ENCODE measurements at regions not wholly inside any gene's neighbourhood (a gene's known extent, or its start where the extent isn't known, plus 50 kb on each side); places are given as distances from the start of the nearest gene placed in this dataset.

GRCh38 chr6:168208402-168208801 is 111.2 kb downstream of the DACT2 start (continued):
- TF ChIP-seq TBP (optimal IDR thresholded peaks at IDR 0.05; ENCODE audit: low read depth, low read length) (no peak), NR0B1 (IDR thresholded peaks at IDR 0.05; ENCODE audit: partially characterized antibody) (no peak)

- WGBS (ENCODE audit: insufficient coverage, low coverage, missing lambda C conversion rate) = 3% methylated on average over 22 of the region's 22 CpGs
- H3K36me3 ChIP-seq (ENCODE audit: control insufficient read depth, insufficient read depth, low read length) = no peaks in the 10 kb centered on the region
- H3K9ac ChIP-seq (ENCODE audit: insufficient read depth in 1 of 2, low read depth in 2 of 2, low read length in 2 of 2) = no peak overlapping the region; a peak in 1 of 4 replicates
- peaks cover 15 to 59% of the 10 kb centered on the region in 2 experiments; a peak in 4 of 5 replicates for H3K27me3 ChIP-seq (ENCODE audit: control insufficient read depth in 2 of 2, insufficient read depth in 2 of 2, low read length in 2 of 2)
- H3K79me2 ChIP-seq (ENCODE audit: control insufficient read depth, insufficient read depth, low read length) = no peaks in the 10 kb centered on the region
- no peak overlapping the region for H2AFZ ChIP-seq (ENCODE audit: low read depth, low read length)
- no peaks in the 10 kb centered on the region for H3K9me1 ChIP-seq (ENCODE audit: control insufficient read depth, insufficient read depth, low read length)
- POLR2A ChIA-PET = no interaction called here
- H3K27ac ChIP-seq (ENCODE audit: extremely low read depth, low read depth, low read length) = no peak overlapping the region
- intact Hi-C loops (cut with micrococcal nuclease) = no loop called here
- no peak for FAIRE-seq
- no peaks in the 10 kb centered on the region; the same call in 1 of the 2 replicates for H3K9me3 ChIP-seq (replicated peaks; ENCODE audit: control insufficient read depth, insufficient read depth, low read depth, low read length)
- no TSS peak for BruUV-seq (replicated peaks)
- ATAC-seq = no peak
- peaks cover 0 to 4% of the 10 kb centered on the region in 2 experiments; a peak in 1 of 5 replicates for H3K4me1 ChIP-seq (replicated peaks in 1 of 2; ENCODE audit: control insufficient read depth in 2 of 2, insufficient read depth in 2 of 2, low read length in 2 of 2)
- CTCF ChIA-PET (ENCODE audit: low intra/inter-chr PET ratio) = no interaction called here
- H3K4me3 ChIP-seq = no peak overlapping the region
- in situ Hi-C loops (cut with MboI) = no loop called here
- no peak overlapping the region for H3K4me2 ChIP-seq (ENCODE audit: insufficient read depth, low read length)
- DNase-seq (ENCODE audit: extremely low read depth in 1 of 4, low spot score in 3 of 4) = no peak
- peaks cover 6% of the 10 kb centered on the region; the same call in 1 of the 2 replicates for H4K20me1 ChIP-seq (replicated peaks; ENCODE audit: control insufficient read depth, insufficient read depth, low read length)
- TF ChIP-seq NR0B1 (IDR thresholded peaks at IDR 0.05; ENCODE audit: partially characterized antibody) = no peak
- TF ChIP-seq HINFP (tag; conservative IDR thresholded peaks at IDR 0.05; ENCODE audit: low read depth) = no peak
- TF ChIP-seq KHSRP (IDR thresholded peaks at IDR 0.05) = no peak
- TF ChIP-seq MECOM (CRISPR knock-in tag; IDR thresholded peaks at IDR 0.05) = no peak
- TF ChIP-seq PBX2 (CRISPR knock-in tag; IDR thresholded peaks at IDR 0.05; ENCODE audit: low read depth) = no peak
- TF ChIP-seq PBX2 (tag; conservative IDR thresholded peaks at IDR 0.05; ENCODE audit: low read depth) = no peak
- TF ChIP-seq BCLAF1 (IDR thresholded peaks at IDR 0.05; ENCODE audit: borderline replicate concordance in 1 of 2, control insufficient read depth in 1 of 2, low read depth in 2 of 2, low read length in 1 of 2) = no peak
- TF ChIP-seq CBFA2T3 (IDR thresholded peaks at IDR 0.05) = no peak
Measured at GRCh38 chr6:168207421-168208175, 112.0 kb downstream of the DACT2 start.
